ENCODE measurements at regions not wholly inside any gene's neighbourhood (a gene's known extent, or its start where the extent isn't known, plus 50 kb on each side); places are given as distances from the start of the nearest gene placed in this dataset.

- ChIA-PET POLR2A (no interaction called here), CTCF (no interaction called here)
- Histone ChIP-seq H3K9me3 (ENCODE audit: control insufficient read depth, insufficient read depth, low read depth, low read length) (no peaks in the 10 kb centered on the region), H3K27ac (ENCODE audit: low read length) (no peak overlapping the region), H3K4me1 (ENCODE audit: control insufficient read depth, insufficient read depth, low read length) (no peaks in the 10 kb centered on the region), H3K4me3 (ENCODE audit: low read depth in 2 of 2, low read length in 2 of 2) (no peak overlapping the region), H3K36me3 (ENCODE audit: control insufficient read depth, insufficient read depth, low read length) (no peaks in the 10 kb centered on the region), H3K27me3 (ENCODE audit: control insufficient read depth, insufficient read depth, low read length) (no peaks in the 10 kb centered on the region)
- in situ Hi-C loops (cut with HindIII; ENCODE audit: low pct_unique_long_range_greater_than_20kb, low sequenced_read_pairs), result no loop called here
- ATAC-seq (no peak), DNase-seq (ENCODE audit: low read depth, low spot score) (no peak)
- TF ChIP-seq REST (IDR thresholded peaks at IDR 0.05; ENCODE audit: insufficient read depth in 1 of 2, low read depth in 2 of 2, low read length in 1 of 2) (no peak), TCF7L2 (IDR thresholded peaks at IDR 0.05; ENCODE audit: low read depth, low read length) (no peak), POLR2AphosphoS5 (IDR thresholded peaks at IDR 0.05; ENCODE audit: low read depth, low read length) (no peak), CTCF (IDR thresholded peaks at IDR 0.05) (no peak), SIN3A (IDR thresholded peaks at IDR 0.05; ENCODE audit: borderline replicate concordance, insufficient read depth, low read depth, low read length) (no peak)
- intact Hi-C loops (cut with micrococcal nuclease; ENCODE audit: unreplicated experiment), result no loop called here
- no TSS peak for BruUV-seq (replicated peaks)
Measured at GRCh38 chr5:89270901-89271300, 387.9 kb upstream of the MEF2C start.

- ChIA-PET POLR2A (no interaction called here), CTCF (no interaction called here)
- TF ChIP-seq TCF7L2 (IDR thresholded peaks at IDR 0.05; ENCODE audit: low read depth, low read length) (no peak), SIN3A (IDR thresholded peaks at IDR 0.05; ENCODE audit: borderline replicate concordance, insufficient read depth, low read depth, low read length) (no peak), CTCF (IDR thresholded peaks at IDR 0.05) (no peak), REST (IDR thresholded peaks at IDR 0.05; ENCODE audit: insufficient read depth in 1 of 2, low read depth in 2 of 2, low read length in 1 of 2) (no peak), POLR2AphosphoS5 (IDR thresholded peaks at IDR 0.05; ENCODE audit: low read depth, low read length) (no peak)
- Histone ChIP-seq H3K4me3 (ENCODE audit: low read depth in 2 of 2, low read length in 2 of 2) (no peak overlapping the region), H3K27me3 (ENCODE audit: control insufficient read depth, insufficient read depth, low read length) (no peaks in the 10 kb centered on the region), H3K9me3 (ENCODE audit: control insufficient read depth, insufficient read depth, low read depth, low read length) (no peaks in the 10 kb centered on the region), H3K36me3 (ENCODE audit: control insufficient read depth, insufficient read depth, low read length) (no peaks in the 10 kb centered on the region), H3K27ac (ENCODE audit: low read length) (no peak overlapping the region), H3K4me1 (ENCODE audit: control insufficient read depth, insufficient read depth, low read length) (no peaks in the 10 kb centered on the region)
- in situ Hi-C loops (cut with HindIII; ENCODE audit: low pct_unique_long_range_greater_than_20kb, low sequenced_read_pairs), result no loop called here
- no TSS peak for BruUV-seq (replicated peaks)
- DNase-seq (ENCODE audit: low read depth, low spot score), result no peak
- ATAC-seq, result no peak
- intact Hi-C loops (cut with micrococcal nuclease; ENCODE audit: unreplicated experiment), result no loop called here
Measured at GRCh38 chr5:89269721-89270120, 386.7 kb upstream of the MEF2C start.
